NCI-H82 treated with DMSO at 0.1 percent for 48 hours (cell line): ENCODE measurements at regions not wholly inside any gene's neighbourhood (a gene's known extent, or its start where the extent isn't known, plus 50 kb on each side); places are given as distances from the start of the nearest gene placed in this dataset.

Source experiments
- DNase-seq: peaks from one replicate; lab custom pipeline; 2025; ENCODE audit not compliant: unreplicated experiment; lab: John Stamatoyannopoulos, UW

- DNase-seq = no peak
Observed at GRCh38 chr6:138577151-138577915, 78.0 kb upstream of the NHSL1 start.

GRCh38 chr6:138580040-138580439 is 80.7 kb upstream of the NHSL1 start:
- no peak for DNase-seq

- DNase-seq = no peak
Observed at GRCh38 chr6:138580801-138581200, 81.5 kb upstream of the NHSL1 start.

- no peak for DNase-seq
Observed at GRCh38 chr6:138582573-138582972, 83.3 kb upstream of the NHSL1 start.

GRCh38 chr6:138586638-138587037 is 87.3 kb upstream of the NHSL1 start:
- no peak for DNase-seq

- peak; percentile 84 for DNase-seq
Observed at GRCh38 chr6:138588805-138589434, 89.6 kb upstream of the NHSL1 start.

- peak; percentile 69 for DNase-seq
Observed at GRCh38 chr6:138590796-138591709, 91.8 kb upstream of the NHSL1 start.

GRCh38 chr6:138592749-138593123 is 93.4 kb upstream of the NHSL1 start:
- no peak for DNase-seq

- no peak for DNase-seq
Observed at GRCh38 chr6:138593124-138593877, 94.0 kb upstream of the NHSL1 start.

- no peak for DNase-seq
Observed at GRCh38 chr6:138593909-138594757, 94.8 kb upstream of the NHSL1 start.

- DNase-seq = no peak
Observed at GRCh38 chr6:138594758-138595140, 95.5 kb upstream of the NHSL1 start.

GRCh38 chr6:138596126-138596525 is 96.8 kb upstream of the NHSL1 start:
- DNase-seq = no peak

GRCh38 chr6:138596591-138596990 is 97.3 kb upstream of the NHSL1 start:
- DNase-seq = no peak

- no peak for DNase-seq
Observed at GRCh38 chr6:138597336-138597735, 98.0 kb upstream of the NHSL1 start.

- DNase-seq = no peak
Observed at GRCh38 chr6:138598562-138599173, 99.4 kb upstream of the NHSL1 start.

- DNase-seq = no peak
Observed at GRCh38 chr6:138600261-138600660, 101.0 kb upstream of the NHSL1 start.

GRCh38 chr6:138600726-138601125 is 101.4 kb upstream of the NHSL1 start:
- no peak for DNase-seq

- no peak for DNase-seq
Observed at GRCh38 chr6:138601128-138601527, 101.8 kb upstream of the NHSL1 start.

GRCh38 chr6:138605958-138606357 is 106.7 kb upstream of the NHSL1 start:
- no peak for DNase-seq
